Dermis blood vessel endothelial cell (primary cell): ENCODE measurements at regions not wholly inside any gene's neighbourhood (a gene's known extent, or its start where the extent isn't known, plus 50 kb on each side); places are given as distances from the start of the nearest gene placed in this dataset.
"Not testable (repeated sequence)": the region's sequence is repeated elsewhere in the genome, so short reads cannot be mapped to it uniquely, and the experiment has no call there.

ENCODE experiments used
- DNase-seq: peaks from one replicate; pipeline ENCODE4 v3.0.0; 2010

DNA sequence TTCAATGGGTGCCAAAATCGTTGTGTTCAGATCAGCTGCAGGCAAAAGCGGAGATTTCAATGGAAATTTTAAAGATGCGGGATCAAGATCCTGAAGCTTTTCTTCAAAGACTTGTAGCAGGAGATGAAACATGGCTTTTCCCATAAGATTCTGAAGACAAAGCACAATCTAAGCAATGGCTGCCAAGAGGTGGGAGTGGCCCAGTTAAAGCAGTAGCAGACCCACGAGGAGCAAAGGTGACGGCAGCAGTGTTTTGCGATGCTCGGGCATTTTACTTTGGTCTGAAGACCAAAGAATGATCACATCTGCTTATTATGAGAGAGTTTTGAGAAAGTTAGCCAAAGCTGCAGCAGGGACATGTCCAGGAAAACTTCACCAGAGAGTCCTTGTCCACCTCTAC, 222.9 kb downstream of the DSC3 start:
- DNase-seq: no peak

DNA sequence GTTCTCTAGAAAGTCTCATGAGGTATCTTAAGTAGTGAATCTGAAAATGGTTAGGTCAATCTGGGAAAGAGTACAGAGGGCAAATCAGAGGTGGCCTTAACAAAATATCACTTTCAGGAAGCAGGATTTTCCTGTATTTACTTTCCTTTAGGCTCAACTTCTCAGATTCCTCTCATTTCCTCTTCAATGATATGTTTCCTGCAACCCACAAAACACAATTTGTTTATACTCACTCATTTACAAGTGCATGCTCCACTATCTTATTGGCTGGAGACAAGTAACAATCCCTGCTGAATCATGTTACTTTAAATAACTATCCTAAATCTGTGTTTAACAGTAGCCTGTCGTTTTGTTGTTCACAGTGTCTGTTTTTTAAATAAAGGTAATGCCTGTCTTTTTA, 228.1 kb downstream of the DSC3 start:
- DNase-seq: no peak

DNA sequence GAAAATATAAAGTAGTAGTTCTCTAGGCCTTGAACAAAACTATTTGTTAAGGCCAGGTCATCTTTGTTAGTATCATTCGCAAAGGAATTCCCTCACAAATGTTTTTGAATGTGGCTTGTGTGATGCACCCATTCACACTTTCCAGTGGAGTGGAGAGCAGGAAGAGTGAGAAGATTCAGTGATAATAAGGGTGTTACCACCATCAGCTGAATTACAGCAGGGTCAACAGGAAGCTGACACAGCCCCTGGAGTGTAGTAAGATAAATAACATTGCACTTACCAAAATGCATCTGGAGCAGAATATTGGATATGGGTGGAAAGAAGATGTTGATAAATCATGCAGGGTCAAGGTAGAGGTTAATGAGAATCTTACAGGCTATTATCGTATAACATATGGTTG, 231.0 kb downstream of the DSC3 start:
- DNase-seq: no peak

DNA sequence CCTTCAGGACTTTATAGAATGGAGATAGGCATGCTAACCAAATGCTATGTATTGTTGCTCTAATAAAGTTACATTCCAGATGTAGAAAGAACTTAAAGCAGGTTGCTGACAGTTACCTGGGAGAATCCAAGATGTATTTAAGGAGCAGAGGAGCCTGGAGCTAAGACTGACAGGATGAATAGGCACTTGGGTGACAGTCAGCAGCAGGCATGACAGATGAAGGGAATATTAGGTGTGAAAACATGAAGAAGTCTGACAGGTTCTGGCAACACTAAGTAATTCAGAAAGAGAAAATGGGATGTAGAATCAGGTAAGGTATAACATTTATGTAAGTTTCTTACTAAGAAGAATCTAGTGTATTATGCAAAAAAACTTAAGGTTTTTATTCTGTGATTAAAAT, 232.0 kb downstream of the DSC3 start:
- no peak for DNase-seq

DNA sequence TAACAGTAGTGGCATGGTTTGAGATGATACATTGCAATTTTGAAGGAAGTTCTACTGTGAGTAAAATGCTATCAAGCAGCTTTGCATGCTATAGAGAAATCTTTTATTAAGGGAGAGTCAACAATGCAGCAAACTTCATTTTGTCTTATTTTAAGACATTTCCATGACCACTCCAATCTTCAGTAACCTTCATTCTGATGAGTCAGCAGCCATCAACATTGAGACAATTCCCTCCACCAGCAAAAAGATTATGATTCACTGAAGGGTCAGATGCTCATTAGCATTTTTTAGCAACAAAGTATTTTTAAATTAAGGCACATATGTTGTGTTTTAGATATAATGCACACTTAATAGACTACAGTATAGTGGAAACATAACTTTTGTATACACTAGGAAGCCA, 235.7 kb downstream of the DSC3 start:
- DNase-seq: no peak

DNA sequence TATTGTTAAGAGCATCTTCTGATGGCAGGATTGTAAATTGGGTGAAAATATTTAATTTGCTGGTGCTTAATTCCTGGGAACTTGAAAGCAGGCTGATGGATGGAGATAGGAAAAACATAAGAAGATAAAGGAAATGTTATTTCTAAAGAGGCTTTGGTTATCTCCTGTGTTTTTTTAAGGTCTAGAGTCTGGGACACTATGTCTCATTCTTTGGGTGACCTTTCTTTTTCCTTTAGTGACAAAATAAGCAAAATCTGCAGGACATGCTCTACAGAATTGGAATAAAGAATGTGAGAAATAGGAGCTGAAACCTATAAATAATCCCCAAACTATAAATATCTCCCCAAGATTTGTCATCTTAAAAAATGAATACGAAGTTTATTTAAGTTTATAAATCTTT, 241.7 kb downstream of the DSC3 start:
- no peak for DNase-seq

DNA sequence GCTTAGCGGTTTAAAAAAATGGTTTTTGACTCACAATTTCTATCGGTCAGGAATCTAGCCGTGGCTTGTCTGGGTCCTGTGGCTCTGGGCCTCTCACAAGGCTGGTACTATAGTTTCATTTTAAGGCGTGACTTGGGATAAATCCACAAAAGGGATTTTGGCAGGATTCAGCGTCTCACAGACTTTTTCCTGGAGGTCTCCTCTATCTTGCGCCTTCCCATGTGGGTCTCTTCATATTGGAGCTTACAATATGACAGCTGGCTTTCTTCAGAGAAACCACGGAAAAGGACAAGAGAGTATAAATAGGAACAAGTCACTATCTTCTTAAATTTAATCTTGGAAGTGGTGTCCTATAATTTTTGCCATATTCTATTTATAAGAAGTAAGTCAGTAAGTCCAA, 250.5 kb downstream of the DSC3 start:
- DNase-seq: no peak

DNA sequence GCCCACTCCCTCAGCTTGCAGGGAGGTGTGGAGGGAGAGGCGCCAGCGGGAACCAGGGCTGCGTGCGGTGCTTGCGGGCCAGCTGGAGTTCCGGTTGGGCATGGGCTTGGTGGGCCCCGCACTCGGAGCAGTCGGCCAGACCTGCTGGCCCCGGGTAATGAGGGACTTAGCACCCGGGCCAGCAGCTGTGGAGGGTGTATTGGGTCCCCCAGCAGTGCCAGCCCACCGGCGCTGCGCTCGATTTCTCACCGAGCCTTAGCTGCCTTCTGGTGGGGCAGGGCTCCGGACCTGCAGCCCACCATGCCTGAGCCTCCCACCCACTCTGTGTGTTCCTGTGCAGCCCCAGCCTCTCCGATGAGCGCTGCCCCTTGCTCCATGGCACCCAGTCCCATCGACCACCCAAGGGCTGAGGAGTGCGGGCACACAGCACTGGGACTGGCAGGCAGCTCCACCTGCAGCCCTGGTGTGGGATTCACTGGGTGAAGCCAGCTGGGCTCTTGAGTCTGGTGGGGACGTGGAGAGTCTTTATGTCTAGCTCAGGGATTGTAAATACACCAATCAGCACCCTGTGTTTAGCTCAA, 254.0 kb downstream of the DSC3 start:
- DNase-seq: not testable (repeated sequence)

DNA sequence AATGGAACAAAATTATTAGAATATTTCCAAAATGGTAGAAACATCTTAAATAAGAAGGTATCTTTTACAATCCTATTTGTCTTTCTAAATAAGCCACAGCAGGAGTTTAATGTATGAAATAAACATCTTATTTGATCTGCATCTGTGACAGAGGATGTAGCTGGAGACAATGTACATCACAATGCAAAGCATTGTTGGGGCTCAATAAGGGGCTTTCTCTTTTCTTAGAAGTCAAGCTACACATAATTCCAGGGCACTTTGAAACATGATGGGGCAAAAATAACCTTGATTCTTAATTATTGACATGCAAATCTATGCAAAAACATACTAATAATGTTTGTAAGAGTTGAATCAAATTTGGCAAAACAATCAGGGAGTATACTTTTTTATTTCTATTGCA, 255.1 kb downstream of the DSC3 start:
- no peak for DNase-seq

DNA sequence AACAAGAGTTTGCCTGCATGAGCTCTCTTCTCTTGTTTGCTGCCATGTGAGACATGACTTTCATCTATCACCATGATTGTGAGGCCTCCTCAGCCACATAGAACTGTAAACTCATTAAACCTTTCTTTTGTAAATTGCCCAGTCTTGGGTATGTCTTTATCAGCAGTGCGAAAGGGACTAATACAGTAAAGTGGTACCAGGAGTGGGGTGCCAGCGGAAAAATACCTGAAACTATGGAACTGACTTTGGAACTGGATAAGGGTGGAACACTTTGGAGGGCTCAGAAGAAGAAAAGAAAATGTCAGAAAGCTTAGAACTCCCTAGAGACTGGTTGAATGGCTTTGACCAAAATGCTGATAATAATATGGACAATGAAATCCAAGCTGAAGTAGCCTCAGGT, 260.9 kb downstream of the DSC3 start:
- DNase-seq: no peak

DNA sequence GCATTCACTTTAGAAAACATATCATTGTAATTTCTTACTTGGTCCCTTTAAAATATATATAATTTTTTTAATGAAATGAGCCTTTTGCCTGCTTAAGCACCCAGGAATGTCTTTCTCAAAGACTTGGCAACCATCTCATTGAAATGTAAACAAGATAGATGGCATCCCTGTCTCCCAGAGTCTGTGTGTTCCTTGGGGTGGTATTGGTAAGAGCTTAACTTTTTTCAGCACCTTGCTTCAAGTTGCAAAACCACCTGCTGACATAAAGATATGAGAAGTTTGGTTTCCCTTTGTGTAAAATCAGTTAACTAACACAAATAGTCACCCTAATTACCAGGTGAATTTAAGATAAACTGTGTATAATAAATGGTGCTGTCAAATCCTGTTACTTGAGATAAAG, 266.9 kb downstream of the DSC3 start:
- no peak for DNase-seq

DNA sequence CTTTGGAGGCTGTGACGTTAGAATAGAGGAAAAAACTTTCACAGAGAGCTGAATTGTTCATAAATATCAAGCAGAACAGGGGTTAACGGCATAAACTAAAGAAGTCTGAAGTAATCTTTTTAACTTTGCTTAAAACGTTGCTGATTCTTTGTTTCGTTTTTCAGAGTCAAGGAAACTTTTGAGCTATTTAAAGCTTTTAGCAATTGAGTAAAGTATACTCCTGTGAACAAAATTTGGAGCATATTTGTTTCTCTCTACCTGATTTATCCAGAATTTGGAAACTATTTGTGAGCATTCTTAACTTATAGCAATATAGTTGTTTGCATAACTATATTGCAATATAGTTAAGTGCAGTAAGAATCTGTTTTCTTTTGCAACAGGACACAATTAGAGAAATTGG, 270.4 kb downstream of the DSC3 start:
- not testable (repeated sequence) for DNase-seq

DNA sequence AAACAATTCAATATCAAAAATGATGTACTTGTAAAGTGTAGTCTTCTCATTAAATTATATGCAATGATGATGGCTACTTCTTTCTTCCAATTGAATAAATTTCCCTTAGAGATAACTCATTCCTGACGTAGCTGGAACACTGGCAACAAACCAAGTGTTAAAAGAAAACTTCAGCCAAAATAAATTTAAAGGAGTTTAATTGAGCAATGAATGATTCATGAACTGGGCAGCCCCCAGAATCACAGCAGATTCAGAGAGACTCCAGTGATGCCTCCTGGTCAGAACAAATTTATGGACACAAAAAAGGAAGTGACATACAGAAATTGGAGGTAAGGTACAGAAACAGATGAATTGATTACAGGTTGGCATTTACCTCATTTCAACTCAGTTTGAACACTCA, 276.5 kb downstream of the DSC3 start:
- DNase-seq: no peak

DNA sequence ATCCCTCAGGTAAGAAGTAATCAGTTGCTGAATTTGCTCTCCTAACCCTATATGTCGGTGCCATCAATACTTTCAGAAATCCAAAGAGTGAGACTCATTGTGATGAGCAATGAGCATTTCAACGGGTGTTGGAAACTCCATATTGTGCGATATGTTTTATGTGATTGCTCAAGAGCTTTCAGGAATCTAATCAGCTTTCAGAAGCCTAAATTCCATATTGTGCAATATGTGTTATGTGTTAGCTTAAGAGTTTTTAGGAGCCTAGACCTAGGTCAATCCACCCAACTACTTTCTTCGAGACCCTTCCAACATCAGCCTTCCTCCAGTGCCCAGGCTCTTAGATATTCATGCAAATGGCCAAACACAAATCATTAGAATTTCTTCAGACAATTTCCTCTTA, 277.3 kb downstream of the DSC3 start:
- no peak for DNase-seq

DNA sequence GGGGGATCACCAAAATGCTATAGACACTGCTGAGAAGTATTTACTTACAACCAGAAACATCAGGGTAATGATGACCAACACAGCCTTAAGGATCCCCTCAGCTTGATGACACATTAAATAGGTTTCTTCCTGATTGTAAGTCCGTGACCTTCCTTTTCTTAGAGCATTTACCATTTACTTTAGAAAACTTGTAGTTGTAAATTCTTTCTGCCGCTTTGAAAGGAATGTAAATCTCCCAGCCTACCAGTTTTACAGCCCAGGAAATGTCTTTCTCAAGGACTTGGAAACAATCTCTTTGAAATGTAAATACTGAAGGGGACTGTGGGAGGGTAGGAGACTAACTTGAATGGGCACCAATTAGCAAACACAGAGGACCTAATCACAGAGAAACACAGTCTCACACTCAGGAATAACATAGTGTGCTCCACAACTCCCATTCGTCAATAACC, 278.6 kb downstream of the DSC3 start:
- no peak for DNase-seq

DNA sequence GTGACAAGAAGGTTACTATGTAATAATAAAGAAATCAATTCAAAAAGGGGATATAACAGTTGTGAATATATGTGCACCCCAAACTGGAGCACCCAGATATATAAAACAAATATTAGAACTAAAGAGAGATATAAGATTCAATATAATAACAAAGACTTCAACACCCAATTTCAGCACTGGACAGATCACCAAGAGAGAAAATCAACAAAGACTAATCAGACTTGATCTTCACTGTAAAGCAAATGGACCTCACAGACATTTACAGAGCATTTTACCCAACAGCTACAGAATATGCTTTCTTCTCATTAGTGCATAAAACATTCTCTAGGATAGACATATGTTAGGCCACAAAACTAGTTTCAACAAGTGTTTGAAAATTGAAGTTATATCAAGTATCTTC, 287.7 kb downstream of the DSC3 start:
- no peak for DNase-seq

DNA sequence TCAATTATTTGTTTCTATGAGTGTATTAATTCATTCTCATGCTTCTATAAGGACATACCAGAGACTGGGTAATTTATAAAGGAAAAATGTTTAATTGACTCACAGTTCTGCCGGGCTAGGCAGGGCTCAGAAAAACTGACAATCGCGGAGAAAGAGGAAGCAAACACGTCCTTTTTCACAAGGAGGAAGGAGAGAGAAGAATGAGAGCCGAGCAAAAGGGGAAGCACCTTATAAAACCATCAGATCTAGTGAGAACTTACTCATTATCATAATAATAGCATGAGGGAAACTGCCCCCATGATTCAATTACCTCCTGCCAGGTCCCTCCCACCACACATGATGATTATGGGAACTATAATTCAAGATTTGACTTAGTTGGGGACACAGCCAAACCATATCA, 294.0 kb downstream of the DSC3 start:
- DNase-seq: no peak

DNA sequence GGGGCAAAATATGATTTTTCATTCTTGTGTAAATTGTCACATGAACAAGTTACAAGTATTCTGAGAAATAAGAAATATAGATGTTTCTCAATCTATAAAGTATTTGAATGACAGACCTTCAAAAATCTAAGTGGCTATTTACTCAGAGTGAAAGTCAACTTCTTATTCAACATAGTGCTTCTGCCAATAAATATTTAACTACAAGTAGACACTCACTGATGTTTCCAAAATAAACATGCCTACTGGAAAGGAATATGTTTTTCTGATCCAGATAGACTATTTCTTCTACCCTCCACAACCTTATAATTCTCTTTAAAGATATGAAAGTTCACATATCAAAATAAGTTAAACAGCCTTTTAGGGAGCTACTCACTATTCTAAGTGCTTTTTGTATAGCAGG, 296.3 kb downstream of the DSC3 start:
- DNase-seq: no peak

DNA sequence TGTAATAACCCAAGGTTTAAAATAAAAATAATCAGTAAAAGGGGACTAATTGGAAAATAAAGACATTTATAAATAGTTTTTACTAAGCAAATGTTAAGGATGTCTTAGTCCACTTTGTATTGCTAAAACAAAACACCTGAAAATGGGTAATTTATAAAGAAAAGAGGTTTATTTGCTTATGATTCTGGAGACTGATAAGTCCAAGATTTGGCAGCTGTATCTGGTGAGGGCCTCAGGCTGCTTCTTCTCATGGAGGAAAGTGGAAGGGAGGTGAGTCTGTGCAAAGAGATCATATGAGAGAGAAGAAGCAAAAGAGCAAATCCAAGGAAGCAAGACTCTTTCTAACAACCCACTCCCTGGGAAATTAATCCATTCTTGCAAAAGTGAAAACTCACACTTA, 299.5 kb downstream of the DSC3 start:
- DNase-seq: no peak

DNA sequence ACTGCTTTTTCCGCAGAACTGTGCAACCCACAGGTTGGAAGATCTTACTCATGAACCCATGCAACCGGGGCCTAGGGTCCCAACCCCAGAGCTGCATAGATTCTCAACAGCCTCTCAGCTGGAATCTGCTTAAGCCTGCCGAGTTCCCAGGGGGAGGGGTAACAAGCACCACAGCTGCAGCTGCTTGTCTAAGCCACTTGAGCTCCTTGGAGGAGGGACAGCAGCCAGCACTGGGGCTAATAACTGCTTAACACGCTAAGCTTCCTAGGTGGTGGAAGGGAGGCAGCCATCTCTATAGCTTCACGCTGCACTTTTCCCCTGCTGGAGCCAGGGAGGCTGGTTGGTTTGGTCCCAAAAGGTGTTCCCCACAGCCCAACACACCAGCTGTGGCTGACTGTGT, 311.6 kb downstream of the DSC3 start:
- DNase-seq: no peak

DNA sequence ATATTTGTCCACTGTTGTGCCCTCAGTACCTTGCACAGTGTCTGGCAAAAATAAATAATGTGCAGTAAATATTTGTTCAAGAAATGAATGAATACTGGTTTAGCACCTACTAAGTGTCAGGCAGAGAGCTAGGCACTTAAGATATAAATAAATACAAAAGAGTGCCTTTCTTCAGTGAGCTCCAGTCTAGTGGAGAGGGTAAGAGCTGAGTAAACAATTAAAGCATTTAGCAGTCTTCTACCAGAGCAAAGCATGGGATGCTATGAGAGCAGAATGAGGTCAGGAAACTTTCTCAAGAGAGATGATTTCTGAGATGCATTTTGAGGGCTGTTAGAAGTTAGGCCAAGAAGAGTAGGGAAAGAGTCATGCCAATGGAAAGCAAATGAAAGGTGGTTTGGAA, 314.7 kb downstream of the DSC3 start:
- no peak for DNase-seq

DNA sequence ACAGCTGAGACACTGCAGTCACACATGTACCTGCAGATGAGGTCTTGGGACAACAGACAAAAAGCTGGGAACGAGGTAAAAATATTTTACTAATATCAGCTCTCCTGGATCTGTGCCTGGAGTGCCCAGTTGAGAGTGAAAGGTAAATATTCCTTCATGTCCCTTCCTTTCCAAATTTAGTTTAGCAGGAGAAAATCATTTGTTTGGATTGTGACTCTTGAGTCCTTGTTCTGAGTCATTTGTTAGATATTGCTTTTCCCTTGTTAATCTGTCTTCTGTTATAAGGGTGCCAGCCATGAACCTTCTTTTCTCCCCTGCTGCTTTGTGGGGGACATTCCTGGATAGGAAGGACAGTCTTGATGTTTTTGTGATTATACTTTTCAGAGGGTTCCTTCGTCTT, 329.2 kb downstream of the DSC3 start:
- no peak for DNase-seq

DNA sequence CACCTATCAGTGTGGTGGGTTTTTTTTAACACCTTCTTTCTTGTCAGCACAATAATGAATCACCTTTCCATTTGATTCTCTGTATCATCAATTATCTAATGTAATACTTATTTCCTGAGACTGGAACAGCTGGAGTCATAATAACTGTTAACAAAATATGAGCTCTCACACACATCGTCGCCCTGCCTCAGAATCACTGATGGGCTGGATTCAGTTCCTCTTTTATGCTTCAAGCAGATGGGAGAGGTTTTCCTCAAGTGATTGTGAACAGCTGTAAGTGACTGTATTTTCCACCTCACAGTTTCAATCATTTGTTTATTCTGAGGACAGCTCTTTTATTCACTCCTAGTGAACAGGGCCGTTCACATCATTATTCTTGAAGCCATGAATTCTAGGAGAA, 330.2 kb downstream of the DSC3 start:
- DNase-seq: no peak

DNA sequence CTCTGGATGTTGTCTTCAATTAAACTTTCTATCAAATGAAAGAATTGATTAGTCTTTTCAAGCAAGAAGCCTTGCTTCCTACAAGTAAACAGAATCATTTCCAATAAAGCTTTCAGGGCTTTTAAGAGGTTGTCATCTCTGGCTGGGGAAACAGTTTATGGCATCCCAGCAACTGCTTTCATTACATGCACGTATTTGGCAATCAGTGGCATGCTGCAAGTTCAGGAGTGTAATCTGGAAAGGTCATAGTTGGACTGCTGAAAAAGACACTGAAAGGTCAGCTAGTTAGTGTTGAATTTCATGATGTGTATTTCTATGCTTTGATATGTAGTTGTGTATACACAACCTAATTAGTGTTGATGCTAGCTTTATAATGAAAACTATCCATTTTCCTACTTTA, 332.9 kb downstream of the DSC3 start:
- no peak for DNase-seq

DNA sequence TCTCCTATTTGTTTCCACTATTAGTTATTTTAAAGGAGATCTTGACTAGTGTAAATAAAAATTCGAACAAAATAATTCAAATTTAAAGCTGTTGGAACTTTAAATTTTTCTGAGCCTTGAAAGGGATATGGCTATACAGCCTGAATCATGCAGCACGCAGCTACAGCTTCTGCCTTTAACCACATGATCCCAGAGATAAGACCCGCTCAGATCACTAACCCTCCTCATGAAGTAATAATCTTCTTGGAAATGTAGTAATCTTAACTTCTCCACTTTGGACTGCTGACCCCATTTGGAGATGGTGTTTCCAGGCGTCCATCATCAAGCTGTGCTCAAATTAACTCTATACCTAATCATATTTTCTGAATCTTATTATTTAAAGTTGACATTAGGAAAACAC, 336.6 kb downstream of the DSC3 start:
- no peak for DNase-seq

DNA sequence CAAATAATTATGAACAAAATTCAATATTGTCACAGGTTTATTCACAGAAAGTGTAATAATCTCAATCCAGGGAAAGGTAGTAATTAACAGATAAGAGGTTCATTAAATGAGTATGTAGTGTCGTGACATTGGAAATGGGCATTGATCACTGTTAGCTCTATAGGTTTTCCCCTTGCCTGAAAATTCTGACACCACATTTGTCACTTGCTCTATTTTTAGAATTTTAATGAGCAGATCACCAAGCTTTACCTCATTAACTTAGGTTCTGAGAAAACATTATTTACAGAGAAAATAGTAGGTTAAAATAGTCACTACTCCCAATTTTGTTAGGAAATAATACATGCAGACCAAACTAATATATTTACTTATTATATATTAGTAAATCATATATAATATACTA, 344.0 kb downstream of the DSC3 start:
- DNase-seq: no peak
